Fibroblast of skin of back (primary cell): ENCODE measurements at regions not wholly inside any gene's neighbourhood (a gene's known extent, or its start where the extent isn't known, plus 50 kb on each side); places are given as distances from the start of the nearest gene placed in this dataset.

Experiments used
- DNase-seq: peaks from one replicate; pipeline ENCODE4 v3.0.0-alpha.2; 2013

DNA sequence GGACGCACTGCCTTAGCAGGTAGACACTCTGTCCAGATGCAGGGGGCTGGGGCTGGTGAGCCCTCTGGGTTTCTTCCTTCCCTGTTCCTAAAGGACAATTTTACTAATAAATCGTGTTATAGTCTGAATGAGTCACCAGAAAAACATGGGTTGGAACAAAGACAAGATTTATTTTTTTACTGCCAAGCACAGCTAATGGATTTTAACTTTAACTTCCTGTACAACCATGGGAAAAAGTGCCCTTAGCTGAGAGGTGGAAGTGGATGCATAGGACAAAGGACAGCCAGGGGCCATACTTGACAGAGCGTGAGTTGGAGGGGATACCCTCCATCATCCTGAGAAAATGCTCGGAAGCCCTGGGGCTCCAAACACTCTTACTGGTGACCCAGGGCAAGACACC lies 300.7 kb downstream of the MSX2 start:
- DNase-seq = no peak

DNA sequence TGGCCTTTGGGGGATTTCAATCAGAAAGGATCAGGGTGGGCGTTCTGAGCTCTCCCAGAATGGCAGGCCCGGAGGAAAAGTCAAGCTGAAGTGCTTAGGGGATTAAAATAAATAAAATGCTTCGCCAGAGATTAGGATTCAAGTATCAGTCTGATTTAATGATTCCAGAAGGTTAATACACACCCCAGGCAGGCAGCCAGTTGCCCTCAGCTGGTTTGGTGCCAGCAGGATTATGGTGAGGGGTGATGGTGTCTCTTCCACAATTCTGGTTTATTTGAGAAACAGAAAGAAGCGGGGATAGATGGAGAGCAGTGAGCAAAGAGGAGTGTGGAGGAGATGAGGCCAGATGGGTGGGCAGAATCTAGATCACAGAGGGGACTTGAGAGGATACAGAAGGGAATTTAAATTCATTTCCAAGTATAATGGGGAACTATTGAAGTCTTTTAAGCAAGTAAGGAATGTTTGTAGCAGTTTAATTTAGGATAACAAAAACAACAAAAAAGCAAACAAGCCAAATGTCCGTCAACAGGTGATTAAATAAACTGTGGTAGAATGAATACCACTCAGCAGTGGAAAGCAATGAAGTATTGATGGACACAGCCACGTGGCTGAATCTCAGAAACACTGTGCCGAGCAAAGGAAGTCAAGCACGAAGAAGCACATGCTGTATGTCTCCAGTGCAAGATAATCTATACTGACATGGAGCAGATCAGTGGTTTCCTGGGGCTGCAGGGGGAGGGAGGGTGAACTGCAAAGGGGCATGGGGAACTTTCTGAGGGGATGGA lies 297.7 kb downstream of the MSX2 start:
- DNase-seq = no peak

DNA sequence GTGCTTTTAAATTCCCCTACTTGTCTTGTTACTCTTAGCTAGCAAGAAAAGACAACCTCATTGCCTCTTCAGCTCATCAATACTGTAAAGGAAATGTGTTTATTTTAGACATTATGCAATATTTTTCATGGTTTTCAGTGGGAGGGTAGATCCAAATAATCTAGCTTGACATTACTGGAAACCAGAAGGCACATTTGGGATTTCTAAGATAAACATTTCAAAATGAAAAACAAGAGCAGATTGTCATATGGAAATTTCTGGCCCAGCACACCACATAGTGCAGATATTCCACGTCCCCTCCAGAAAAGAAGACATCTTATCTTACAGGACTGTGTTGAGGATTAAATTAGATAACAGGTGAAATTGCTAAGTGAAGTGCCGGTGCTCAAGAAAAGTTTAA lies 296.9 kb downstream of the MSX2 start:
- DNase-seq = no peak

DNA sequence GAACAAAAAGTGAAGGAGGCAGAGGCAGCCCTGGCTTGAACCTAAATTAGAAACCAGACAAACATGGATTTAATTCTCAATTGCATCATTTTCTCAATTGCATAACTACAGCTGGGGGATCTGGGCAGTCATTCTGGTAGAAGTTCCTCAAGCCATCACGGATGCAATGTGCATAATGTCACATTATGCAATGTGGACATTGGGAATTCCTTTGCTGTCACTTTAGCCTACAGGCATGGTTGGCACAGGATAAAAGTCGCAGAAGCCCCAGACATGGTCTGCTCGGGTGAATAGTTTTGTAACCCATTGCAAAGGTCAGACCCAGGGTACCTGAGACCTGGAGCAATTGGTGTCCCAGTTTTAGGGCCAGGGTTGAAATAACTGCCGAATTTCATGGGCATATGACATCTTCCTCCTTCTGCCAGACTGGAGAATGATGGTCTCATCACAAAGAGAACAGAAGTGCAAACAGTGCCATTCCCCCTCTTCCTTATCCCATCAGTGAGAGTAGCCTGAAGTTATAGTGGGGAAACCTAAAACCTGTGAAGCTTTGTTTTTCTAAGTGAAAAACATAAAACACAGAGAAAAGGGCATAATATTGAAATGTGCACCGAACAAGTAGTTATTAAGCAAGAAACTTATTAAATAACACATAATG lies 290.8 kb downstream of the MSX2 start:
- DNase-seq = no peak

DNA sequence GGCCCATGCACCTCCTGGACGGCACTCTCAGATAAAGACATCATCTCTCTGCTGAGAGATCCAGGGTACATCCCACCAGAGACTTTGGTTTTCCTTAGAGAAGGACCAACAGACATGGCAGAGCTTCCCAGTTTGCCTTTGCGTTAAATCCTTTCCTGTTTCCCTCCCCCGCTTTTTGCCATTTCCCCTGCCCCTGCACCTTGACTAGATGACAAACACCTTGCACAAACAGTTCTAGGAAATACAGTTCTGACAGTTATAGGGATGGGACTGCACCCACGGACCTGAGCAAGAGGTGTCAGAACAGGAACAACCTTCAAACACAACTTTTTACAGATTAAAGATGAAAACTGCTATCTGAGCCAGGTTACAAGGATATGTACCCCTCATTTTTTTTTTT lies 288.9 kb downstream of the MSX2 start:
- DNase-seq = no peak

DNA sequence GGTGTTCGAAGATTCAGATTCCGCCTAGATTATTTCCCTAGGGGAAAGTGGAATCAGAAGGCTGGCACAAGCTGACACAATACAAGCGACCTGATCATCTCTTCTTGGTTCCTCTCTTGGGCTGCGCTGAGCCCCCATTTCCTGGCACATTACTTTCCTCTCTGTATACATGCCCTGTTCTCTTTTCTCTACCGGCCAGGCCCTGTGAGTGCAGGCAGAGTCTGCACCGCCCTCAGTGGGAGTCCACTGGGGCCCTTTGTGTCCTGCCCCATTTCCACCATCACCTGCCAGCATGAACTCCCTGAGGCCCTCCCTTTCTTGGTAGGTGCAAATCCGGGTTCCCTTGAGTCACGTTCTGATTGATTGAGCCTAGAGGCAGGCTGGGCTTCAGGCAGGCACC lies 287.9 kb downstream of the MSX2 start:
- no peak for DNase-seq

DNA sequence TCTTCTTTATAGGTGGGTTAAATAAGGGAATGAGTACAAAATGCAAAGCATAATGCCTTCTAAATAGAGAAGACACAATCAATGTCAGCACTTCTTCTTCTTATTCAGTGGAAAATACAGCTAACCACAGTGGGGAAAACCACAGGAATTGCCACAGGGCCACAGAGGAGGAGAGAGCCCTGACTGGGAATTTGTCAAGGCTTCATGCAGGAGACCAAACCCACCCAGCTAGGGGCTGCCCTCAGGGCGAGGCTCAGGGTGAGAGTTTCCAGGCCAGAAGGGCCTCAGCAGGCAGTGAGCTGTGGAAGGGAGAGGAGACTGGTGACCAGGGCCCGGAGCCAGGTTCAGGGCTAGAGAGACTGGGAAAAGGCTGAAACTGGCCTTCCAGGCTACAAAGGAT lies 279.1 kb downstream of the MSX2 start:
- DNase-seq = no peak

DNA sequence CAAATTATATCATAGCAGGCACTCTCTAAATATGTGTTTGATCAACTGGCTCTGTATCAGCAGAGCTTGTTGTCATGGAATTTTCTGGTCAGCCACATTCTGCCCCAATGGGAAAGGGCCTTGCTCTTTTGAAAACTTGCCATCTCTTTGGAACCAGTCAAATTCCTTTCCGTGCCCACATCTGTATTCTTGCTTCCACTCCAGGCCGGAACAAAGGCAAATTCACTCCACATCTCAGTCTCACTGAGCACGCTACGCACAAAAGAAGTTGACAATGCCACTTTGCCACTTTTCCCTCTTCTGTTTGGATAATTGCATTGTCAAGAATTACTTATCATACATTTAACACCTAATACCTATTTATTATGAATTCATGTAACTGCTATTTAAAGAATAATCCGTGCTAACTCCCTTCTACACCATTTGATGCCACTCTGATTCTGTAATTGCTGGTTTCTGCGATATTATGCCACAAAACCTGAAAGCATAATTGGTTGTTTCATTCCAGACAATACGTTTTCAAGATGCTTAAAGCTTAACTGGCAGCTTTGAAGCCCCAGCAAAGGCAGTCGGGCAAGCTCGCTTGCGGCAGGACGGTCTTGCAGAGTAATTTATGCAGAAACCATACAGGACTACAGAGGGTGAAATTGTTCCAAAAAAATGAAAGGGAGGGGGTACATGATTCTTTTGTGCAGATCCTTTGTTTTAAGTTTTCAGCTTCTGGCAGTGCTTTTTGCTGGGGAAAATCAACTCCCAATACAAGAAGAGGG lies 277.7 kb downstream of the MSX2 start:
- DNase-seq = no peak

DNA sequence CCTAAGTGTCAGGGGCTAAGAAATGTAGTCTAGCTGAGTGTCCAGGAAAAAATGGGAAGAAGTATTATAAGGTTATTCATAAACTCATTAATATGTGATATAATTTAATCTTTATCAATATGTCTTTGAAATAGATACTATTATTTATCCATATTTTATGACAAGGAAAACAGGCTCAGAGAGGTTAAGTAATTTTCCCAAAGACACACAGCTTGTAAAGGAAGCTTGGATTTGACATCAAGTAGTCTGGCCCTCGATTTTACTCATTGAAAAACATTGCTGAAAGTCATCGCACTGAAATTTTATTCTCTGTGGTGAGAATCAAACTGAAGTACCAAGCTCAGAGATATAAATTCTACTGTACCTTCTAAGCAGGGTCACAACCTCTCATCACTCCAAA lies 276.9 kb downstream of the MSX2 start:
- DNase-seq = no peak

DNA sequence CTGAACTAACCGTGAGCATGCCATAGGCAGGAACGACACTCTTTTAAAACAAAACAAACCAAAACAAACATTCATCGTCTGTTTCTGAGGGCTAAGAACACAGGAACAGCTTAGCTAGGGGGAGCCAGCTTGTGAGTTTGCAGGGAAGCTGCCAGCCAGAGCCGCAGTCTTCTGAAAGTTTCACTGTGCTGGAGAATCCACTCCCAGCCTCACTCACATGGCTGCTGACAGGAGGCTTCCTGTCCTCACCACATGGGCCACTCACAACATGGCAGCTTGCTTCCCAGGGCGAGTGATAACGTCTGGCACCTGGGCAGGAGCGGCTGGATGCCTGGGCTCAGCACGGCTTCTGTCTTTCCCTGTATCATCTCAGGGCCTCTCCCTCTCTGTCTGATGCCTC lies 275.2 kb downstream of the MSX2 start:
- DNase-seq = no peak

DNA sequence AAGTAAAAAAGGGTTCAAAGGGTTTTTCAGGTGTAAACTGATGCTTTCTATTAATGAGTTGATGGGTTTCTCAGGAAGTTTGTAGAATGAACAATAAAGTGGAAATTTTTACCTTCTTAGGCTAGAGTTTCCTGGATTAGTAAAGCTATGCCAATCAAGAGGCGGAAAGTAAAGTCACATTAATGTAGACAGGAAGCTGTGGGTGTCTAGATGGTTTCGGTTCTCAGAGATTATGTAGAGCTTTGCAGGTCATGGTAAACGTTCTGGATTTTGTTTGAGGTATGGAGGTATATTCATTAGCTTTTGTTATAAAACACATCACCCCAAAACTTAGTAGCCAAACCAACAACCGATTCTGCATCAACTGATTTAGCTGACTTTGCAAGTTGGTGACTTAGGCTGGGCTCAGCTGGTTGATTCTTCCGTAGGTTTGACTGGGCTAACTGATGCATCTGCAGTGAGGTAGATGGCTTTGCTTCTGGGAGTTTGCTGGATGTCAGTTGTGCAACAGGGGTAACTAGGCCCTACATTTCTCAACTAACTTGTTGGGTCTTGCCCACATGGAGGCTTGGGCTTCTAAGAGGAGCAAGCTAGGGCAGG lies 273.8 kb downstream of the MSX2 start:
- no peak for DNase-seq

DNA sequence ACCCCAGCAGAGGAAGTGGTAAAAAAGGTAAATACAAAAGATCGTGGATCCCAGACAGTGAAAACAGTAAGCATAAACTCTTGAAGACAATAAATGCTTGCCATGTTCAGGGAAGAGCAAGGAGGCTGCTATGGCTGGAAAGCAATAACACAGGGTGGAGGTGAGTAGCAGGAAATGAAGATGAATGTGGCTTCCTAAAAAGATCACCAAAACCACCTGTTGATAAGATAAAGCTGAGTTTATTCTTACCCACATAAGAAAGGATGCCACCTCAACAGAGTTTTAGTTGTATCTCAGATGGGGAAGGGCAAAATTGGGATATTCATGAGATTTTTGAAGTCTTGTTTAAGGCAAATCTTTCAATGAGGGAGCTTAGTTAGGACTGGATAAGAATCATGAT lies 273.3 kb downstream of the MSX2 start:
- no peak for DNase-seq

DNA sequence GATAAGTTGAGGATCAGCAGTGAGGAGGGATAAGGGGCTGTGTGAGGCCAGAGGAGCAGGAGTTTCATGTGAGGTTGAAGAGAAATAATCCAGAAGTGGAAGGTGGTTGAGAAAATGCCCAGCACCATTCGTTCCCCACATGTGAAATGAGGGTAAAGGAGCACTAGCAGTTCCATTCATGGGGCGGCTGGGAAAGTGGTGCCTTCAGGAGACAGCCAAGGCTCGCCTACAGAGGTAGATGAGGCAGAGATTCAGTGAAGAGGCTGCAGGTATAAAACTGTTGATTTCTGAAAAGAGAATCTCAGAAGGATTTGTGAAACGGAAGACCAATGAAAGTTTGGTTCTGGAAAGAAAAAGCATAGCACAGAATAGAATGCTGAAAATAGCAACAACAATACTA lies 272.6 kb downstream of the MSX2 start:
- no peak for DNase-seq

DNA sequence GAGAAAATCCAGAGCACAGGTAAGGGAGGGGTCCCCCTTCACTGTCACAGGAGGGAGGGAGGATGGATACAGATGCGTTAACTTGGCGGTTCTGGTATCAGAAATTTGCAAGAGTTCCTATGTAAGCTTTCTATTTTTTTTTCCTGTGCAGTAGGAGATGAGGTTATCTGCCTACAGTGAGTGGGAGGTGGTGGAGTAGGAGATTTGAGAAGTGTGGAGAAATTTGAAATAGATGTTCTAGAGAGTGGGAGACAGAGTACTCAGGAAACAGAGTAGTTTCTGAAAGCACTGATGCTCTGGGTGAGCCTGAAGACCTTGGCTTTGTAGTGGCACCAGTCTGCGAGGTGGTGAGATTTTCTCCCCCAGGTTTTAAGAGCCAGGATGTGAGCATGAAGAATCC lies 271.4 kb downstream of the MSX2 start:
- DNase-seq = no peak

DNA sequence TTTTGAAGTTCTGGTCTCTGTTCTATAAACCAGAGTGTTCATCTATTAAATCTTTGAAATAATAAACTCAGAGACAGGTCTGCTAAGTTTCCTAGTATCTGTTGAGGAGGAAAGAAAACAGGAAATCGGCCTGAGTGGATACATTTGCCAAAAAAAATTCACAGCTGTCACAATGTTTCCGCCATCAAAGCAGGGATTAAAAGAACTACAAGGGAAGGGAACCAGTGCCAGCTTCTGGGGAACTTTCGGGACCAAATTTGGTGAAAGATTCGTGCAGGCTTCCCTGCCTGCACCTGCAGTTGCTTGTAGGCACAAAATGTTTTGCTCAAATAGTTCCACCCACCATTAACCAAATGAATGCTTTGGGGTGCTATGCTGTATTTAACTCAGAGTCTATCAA lies 267.5 kb downstream of the MSX2 start:
- DNase-seq = no peak

DNA sequence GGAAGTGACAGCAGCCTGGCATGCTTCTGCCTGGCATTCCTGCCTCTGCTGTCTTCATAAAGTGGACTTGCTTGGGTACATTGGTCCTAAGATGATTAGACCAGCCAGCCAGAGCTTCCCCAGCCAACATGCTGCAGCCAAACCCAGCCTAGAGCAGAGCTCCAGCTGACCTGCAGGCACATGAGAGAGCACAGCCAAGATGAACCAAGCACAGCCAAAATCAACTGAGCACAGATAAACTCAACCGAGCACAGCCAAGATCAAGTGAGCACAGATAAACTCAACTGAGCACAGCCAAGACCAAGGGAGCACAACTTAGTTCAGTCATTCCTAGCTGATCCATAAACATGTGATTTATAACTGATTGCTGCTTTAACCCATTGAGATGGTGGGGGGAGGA lies 266.5 kb downstream of the MSX2 start:
- no peak for DNase-seq

DNA sequence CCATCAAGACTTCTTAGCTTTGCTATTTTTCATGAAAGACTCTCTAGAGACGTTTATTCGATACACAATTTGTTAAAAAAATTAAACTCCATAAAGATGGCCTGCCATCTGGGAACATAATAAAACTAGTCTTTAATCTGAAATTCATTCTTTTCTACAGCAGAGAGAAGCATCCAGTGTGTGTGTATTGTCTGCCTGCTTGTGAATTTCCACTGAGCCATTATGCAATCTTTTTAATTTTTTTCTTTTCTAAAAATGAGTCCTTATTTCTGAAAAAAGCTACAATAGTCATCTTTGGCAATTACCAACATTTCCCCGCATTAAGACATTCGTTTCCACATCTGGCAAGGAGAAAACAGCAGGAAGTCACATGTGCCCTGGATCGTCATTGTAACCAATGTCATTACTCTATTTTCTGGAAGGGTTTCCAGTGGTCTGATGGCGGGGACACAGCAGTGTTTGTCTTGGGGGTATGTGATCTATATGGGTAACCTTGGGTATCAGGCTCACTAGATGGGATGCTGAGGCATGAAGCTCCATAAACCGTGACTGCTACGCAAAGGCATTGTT lies 263.1 kb downstream of the MSX2 start:
- no peak for DNase-seq

DNA sequence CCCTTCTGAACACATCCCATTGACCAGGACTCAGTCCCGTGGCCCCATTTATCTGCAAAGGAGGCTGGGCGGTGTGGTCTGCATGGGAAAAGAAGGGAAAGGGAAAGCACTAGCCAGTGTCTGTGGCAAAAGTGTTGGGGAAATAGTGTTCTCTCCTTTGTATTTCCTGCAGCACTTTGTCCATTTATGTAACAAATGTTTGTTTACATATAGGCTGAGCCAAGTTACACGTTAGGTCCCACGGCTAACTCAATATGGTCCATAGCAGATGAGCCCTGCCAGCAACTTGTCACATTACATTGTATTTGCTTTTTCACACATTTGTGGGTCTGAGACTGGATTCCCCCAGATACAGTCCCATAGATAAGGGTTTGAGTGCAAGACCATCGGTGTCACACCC lies 260.5 kb downstream of the MSX2 start:
- DNase-seq = no peak

DNA sequence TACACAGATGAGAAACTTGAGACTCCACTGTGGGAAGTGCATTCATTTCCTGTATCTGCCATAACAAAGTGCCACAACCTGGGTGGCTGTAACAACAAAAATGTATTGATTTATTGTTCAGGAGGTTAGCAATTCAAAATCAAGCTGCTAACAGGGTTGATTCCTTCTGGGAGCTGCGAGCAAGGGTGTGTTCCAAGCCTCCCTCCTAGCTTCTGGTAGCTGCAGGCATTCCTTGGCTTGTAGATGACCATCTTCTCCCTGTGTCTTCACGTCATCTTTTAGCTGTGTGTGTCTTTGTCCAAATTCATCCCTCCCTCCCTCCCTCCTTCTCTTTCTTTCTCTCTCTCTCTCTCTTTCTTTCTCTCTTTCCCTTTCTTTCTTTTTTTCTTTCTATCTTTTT lies 258.1 kb downstream of the MSX2 start:
- DNase-seq = no peak

DNA sequence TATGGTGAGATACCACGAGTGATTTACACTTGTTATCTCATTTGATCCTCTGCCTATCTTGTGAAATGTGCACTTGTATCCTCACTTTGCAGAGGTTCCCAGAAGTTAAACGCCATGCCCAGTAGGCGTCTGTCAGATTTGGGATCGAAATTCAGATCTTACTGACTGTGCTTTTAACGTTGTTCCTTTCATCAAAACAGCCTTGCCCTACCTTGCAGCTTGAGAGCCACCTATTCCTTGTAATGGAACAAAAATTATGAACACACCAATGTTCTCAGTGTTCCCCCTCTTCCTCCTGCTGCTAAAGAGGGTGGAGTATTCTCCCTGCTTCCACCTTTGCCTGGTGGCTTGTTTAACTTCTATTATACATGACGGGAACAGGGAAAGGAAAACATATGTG lies 257.0 kb downstream of the MSX2 start:
- no peak for DNase-seq

DNA sequence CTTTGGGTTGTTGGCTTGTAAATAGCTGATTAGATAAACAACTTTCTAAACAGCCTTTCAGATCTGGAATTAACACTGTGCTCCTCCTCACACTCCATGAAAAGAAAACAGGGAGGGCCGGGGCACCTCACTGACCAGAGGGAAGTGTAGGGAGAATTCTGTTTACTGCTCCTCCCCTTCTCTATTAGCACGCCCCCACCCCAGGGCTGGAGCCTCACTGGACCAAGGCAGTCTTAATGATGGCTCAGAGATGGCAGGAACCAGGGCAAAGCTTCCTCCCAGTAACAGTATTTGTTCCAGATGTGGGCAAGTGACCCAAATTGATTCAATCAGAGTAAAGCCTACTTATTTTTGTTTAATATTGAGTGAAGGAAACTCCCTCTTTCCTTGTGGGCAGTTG lies 256.6 kb downstream of the MSX2 start:
- DNase-seq = no peak

DNA sequence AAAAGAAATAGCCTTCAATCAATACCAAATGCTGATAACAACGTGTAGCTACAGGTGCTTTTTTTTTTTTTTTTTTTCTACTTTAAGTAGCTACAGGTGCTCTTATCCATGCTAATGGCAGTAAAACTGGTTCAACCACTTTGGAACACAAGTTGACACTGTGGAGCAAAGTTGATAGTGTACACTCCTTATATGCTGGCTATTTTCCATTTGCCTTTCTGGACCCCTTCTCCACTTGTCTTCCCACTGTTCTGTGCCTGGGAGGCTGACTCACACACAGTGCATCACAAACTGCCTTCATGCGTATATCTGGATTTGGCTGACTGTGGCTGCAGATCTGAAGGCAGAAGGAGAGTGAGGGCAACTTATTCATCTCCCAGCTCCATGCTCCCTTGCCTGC lies 247.9 kb downstream of the MSX2 start:
- DNase-seq = no peak

DNA sequence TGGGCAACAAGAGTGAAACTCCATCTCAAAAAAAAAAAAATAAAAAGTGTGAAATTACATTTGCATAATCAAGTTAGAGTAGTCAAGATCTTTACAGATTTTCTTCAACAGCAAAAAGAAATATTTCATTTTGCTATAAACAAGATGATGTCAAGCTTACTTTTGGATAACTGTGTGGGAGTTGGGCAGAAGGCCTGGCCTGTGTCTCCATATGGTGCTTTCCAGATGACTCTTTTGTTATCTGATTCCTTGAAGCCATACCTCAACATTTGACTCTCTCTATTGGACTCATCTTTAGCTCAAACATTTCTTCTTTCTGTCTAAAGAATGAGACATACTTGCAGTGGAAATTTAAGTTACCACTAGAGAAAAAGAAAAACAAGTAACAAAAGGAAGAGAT lies 246.8 kb downstream of the MSX2 start:
- DNase-seq = no peak
